ENCODE measurements at regions not wholly inside any gene's neighbourhood (a gene's known extent, or its start where the extent isn't known, plus 50 kb on each side); places are given as distances from the start of the nearest gene placed in this dataset.
A peak's percentile ranks its signal among the peaks of the same experiment; 100 is the strongest.

DNA sequence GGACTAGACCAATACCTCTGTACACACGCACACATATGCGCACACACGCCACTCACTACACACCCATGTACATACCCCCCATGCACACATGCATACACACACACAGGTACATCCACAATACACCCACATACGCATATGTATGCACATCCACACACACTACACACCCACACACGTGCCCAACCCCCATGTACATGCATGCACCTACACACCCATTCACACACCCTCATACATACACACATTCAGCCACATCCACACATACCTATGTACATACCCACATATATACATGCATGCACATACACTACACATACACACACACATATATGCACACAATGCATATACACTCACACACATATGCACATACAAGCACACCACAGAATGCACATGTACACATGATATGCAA is 107.1 kb downstream of the GADD45G start:
- Histone ChIP-seq H2AFZ (ENCODE audit: low read length) (no peak overlapping the region), H3K4me3 (ENCODE audit: low read length in 2 of 2) (no peak overlapping the region), H3K79me1 (ENCODE audit: low read depth, low read length) (no peaks in the 10 kb centered on the region), H3K14ac (ENCODE audit: low read length) (peak overlapping the region; percentile 42), H3K18ac (ENCODE audit: low read length) (no peak overlapping the region), H3K23ac (ENCODE audit: low read depth, low read length, poor library complexity) (no peak overlapping the region), H2BK120ac (ENCODE audit: low read depth, low read length) (no peak overlapping the region), H3K4ac (ENCODE audit: low read length) (peak overlapping the region; percentile 1), H2BK12ac (ENCODE audit: low read length) (no peak overlapping the region), H4K91ac (ENCODE audit: low read depth, low read length, poor library complexity) (no peak overlapping the region), H4K8ac (ENCODE audit: low read depth, low read length) (no peak overlapping the region), H3K9ac (ENCODE audit: low read depth, low read length, poor library complexity) (no peak overlapping the region), H2BK5ac (ENCODE audit: low read length) (no peak overlapping the region), H3K36me3 (replicated peaks in 1 of 2; ENCODE audit: control insufficient read depth in 2 of 2, insufficient read depth in 2 of 2, low read length in 2 of 2) (no peaks in the 10 kb centered on the region), H3K9me3 (replicated peaks in 1 of 2; ENCODE audit: control insufficient read depth in 2 of 2, insufficient read depth in 1 of 2, low read depth in 1 of 2, low read length in 2 of 2) (no peaks in the 10 kb centered on the region), H3K4me1 (ENCODE audit: control insufficient read depth in 2 of 2, insufficient read depth in 1 of 2, low read depth in 1 of 2, low read length in 2 of 2) (peaks cover 0 to 2% of the 10 kb centered on the region in 2 donors), H2AK5ac (ENCODE audit: low read depth, low read length) (no peak overlapping the region), H3K4me2 (ENCODE audit: insufficient read depth, low read length, poor library complexity, severe bottlenecking) (no peak overlapping the region), H3K27ac (replicated peaks; ENCODE audit: low read length) (no peak overlapping the region), H2BK15ac (ENCODE audit: low read length) (no peak overlapping the region), H3K27me3 (ENCODE audit: control insufficient read depth in 3 of 3, insufficient read depth in 3 of 3, low read depth in 1 of 3, low read length in 3 of 3) (no peaks in the 10 kb centered on the region)
- no CpG with 5 or more reads among the region's 5 CpGs for WGBS, 2 donors (ENCODE audit: extremely low coverage in 2 of 2, insufficient read length in 2 of 2, insufficient replicate concordance in 1 of 2)
- no peak for DNase-seq (ENCODE audit: low spot score)

DNA sequence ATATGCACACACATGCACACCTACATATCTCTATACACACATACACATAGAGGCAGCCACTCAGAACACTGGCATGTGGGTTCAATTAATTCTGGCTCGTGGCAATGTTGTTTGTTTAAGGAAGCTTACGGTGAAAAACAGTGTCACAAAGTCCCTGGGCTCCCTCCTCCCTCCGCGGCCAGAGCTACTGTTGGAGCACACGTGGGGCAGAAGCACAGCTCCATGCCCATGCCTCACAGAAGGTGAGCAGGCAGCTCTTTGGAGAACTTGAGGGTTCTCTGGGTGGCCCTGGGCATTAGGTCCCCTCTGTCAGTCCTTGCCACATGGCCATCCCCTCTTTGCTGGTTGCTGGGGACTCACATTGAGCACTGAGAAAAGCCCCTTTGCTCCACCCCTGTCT is 107.5 kb downstream of the GADD45G start:
- H3K14ac ChIP-seq (ENCODE audit: low read length) = no peak overlapping the region
- H3K18ac ChIP-seq (ENCODE audit: low read length) = peak overlapping the region; percentile 71
- no peak overlapping the region for H4K91ac ChIP-seq (ENCODE audit: low read depth, low read length, poor library complexity)
- H3K4me1 ChIP-seq (ENCODE audit: control insufficient read depth in 2 of 2, insufficient read depth in 1 of 2, low read depth in 1 of 2, low read length in 2 of 2) = peaks cover 0 to 2% of the 10 kb centered on the region in 2 donors
- H3K23ac ChIP-seq (ENCODE audit: low read depth, low read length, poor library complexity) = no peak overlapping the region
- no peak overlapping the region for H2AFZ ChIP-seq (ENCODE audit: low read length)
- no peak overlapping the region for H3K4me3 ChIP-seq (ENCODE audit: low read length in 2 of 2)
- no peaks in the 10 kb centered on the region for H3K27me3 ChIP-seq (ENCODE audit: control insufficient read depth in 3 of 3, insufficient read depth in 3 of 3, low read depth in 1 of 3, low read length in 3 of 3)
- H3K27ac ChIP-seq (replicated peaks; ENCODE audit: low read length) = no peak overlapping the region
- H2AK5ac ChIP-seq (ENCODE audit: low read depth, low read length) = no peak overlapping the region
- H3K9ac ChIP-seq (ENCODE audit: low read depth, low read length, poor library complexity) = no peak overlapping the region
- no peak for DNase-seq (ENCODE audit: low spot score)
- H3K4ac ChIP-seq (ENCODE audit: low read length) = no peak overlapping the region
- H2BK5ac ChIP-seq (ENCODE audit: low read length) = no peak overlapping the region
- WGBS, 2 donors (ENCODE audit: extremely low coverage in 2 of 2, insufficient read length in 2 of 2, insufficient replicate concordance in 1 of 2) = no CpG with 5 or more reads among the region's 5 CpGs
- no peak overlapping the region for H2BK120ac ChIP-seq (ENCODE audit: low read depth, low read length)
- no peak overlapping the region for H3K4me2 ChIP-seq (ENCODE audit: insufficient read depth, low read length, poor library complexity, severe bottlenecking)
- no peaks in the 10 kb centered on the region for H3K36me3 ChIP-seq (replicated peaks in 1 of 2; ENCODE audit: control insufficient read depth in 2 of 2, insufficient read depth in 2 of 2, low read length in 2 of 2)
- no peak overlapping the region for H4K8ac ChIP-seq (ENCODE audit: low read depth, low read length)
- no peaks in the 10 kb centered on the region for H3K9me3 ChIP-seq (replicated peaks in 1 of 2; ENCODE audit: control insufficient read depth in 2 of 2, insufficient read depth in 1 of 2, low read depth in 1 of 2, low read length in 2 of 2)
- no peaks in the 10 kb centered on the region for H3K79me1 ChIP-seq (ENCODE audit: low read depth, low read length)
- no peak overlapping the region for H2BK12ac ChIP-seq (ENCODE audit: low read length)
- H2BK15ac ChIP-seq (ENCODE audit: low read length) = no peak overlapping the region

DNA sequence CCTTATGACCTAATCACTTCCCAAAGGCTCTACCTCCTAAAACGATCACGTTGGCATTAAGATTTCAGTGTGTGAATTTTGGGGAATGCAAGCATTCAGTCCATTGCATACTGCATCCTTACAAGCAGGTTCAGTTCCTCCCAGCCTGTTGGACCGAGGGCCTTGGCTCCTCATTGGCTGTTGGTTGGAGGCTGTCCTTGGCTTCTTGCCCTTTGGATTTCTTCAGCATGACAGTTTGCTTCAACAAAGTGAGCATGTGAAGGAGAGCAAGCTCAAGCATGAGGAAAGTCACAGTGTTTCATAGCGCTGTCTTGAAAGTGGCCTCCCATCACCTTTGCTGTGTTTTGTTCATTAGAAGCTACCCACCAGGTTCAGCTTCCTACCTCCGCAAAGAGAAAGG is 109.5 kb downstream of the GADD45G start:
- no peak overlapping the region for H3K4ac ChIP-seq (ENCODE audit: low read length)
- H3K27ac ChIP-seq (replicated peaks; ENCODE audit: low read length) = no peak overlapping the region
- no peak overlapping the region for H3K14ac ChIP-seq (ENCODE audit: low read length)
- H3K4me1 ChIP-seq (ENCODE audit: control insufficient read depth in 2 of 2, insufficient read depth in 1 of 2, low read depth in 1 of 2, low read length in 2 of 2) = peaks cover 0 to 2% of the 10 kb centered on the region in 2 donors
- no peak overlapping the region for H4K8ac ChIP-seq (ENCODE audit: low read depth, low read length)
- no peak overlapping the region for H2BK120ac ChIP-seq (ENCODE audit: low read depth, low read length)
- H2BK5ac ChIP-seq (ENCODE audit: low read length) = no peak overlapping the region
- H2AFZ ChIP-seq (ENCODE audit: low read length) = no peak overlapping the region
- no peak overlapping the region for H2AK5ac ChIP-seq (ENCODE audit: low read depth, low read length)
- WGBS, 2 donors (ENCODE audit: extremely low coverage in 2 of 2, insufficient read length in 2 of 2, insufficient replicate concordance in 1 of 2) = no CpG with 5 or more reads among the region's 5 CpGs
- H3K4me3 ChIP-seq (ENCODE audit: low read length in 2 of 2) = no peak overlapping the region
- H2BK15ac ChIP-seq (ENCODE audit: low read length) = no peak overlapping the region
- no peak overlapping the region for H2BK12ac ChIP-seq (ENCODE audit: low read length)
- H3K79me1 ChIP-seq (ENCODE audit: low read depth, low read length) = no peaks in the 10 kb centered on the region
- H4K91ac ChIP-seq (ENCODE audit: low read depth, low read length, poor library complexity) = no peak overlapping the region
- H3K27me3 ChIP-seq (ENCODE audit: control insufficient read depth in 3 of 3, insufficient read depth in 3 of 3, low read depth in 1 of 3, low read length in 3 of 3) = peaks cover 0 to 2% (median 0%) of the 10 kb centered on the region in 3 experiments
- no peak overlapping the region for H3K18ac ChIP-seq (ENCODE audit: low read length)
- no peak for DNase-seq (ENCODE audit: low spot score)
- no peak overlapping the region for H3K4me2 ChIP-seq (ENCODE audit: insufficient read depth, low read length, poor library complexity, severe bottlenecking)
- H3K23ac ChIP-seq (ENCODE audit: low read depth, low read length, poor library complexity) = no peak overlapping the region
- H3K36me3 ChIP-seq (replicated peaks in 1 of 2; ENCODE audit: control insufficient read depth in 2 of 2, insufficient read depth in 2 of 2, low read length in 2 of 2) = no peaks in the 10 kb centered on the region
- no peaks in the 10 kb centered on the region for H3K9me3 ChIP-seq (replicated peaks in 1 of 2; ENCODE audit: control insufficient read depth in 2 of 2, insufficient read depth in 1 of 2, low read depth in 1 of 2, low read length in 2 of 2)
- no peak overlapping the region for H3K9ac ChIP-seq (ENCODE audit: low read depth, low read length, poor library complexity)

DNA sequence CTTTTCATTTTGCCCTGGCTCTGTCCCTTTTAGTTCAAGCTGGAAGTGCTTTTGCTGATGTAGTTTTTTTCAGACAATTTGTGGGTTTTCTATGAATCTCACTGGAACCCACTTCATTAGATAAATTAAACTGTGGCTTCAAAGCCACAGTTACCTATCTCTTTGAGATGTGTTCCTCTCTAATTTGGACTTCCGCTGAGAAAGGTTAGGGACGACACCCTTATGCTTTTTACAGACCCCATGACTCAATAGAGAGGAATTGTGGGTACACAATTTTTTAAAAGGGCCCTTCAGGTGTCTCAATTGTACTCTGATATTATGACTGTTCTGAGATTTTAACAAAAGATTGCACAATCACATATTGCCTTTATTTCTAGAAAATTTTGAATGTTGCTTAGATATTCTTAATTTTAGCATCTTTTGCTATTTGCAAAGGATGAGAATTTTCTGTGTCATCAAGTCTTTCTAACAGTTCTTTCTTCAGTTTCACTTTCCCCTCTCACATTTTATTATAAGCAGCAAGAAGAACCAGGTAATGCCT is 110.6 kb downstream of the GADD45G start:
- H3K23ac ChIP-seq (ENCODE audit: low read depth, low read length, poor library complexity) = no peak overlapping the region
- H3K27ac ChIP-seq (replicated peaks; ENCODE audit: low read length) = no peak overlapping the region
- no peak overlapping the region for H4K91ac ChIP-seq (ENCODE audit: low read depth, low read length, poor library complexity)
- no peaks in the 10 kb centered on the region for H3K4me1 ChIP-seq (ENCODE audit: control insufficient read depth in 2 of 2, insufficient read depth in 1 of 2, low read depth in 1 of 2, low read length in 2 of 2)
- no peak for DNase-seq (ENCODE audit: low spot score)
- no peak overlapping the region for H2BK12ac ChIP-seq (ENCODE audit: low read length)
- WGBS, 2 donors (ENCODE audit: extremely low coverage in 2 of 2, insufficient read length in 2 of 2, insufficient replicate concordance in 1 of 2) = no CpG with 5 or more reads among the region's 2 CpGs
- H3K27me3 ChIP-seq (ENCODE audit: control insufficient read depth in 3 of 3, insufficient read depth in 3 of 3, low read depth in 1 of 3, low read length in 3 of 3) = peaks cover 0 to 4% (median 0%) of the 10 kb centered on the region in 3 experiments
- no peak overlapping the region for H2BK5ac ChIP-seq (ENCODE audit: low read length)
- H2AK5ac ChIP-seq (ENCODE audit: low read depth, low read length) = no peak overlapping the region
- H2BK15ac ChIP-seq (ENCODE audit: low read length) = no peak overlapping the region
- no peak overlapping the region for H3K9ac ChIP-seq (ENCODE audit: low read depth, low read length, poor library complexity)
- H3K4ac ChIP-seq (ENCODE audit: low read length) = no peak overlapping the region
- H2BK120ac ChIP-seq (ENCODE audit: low read depth, low read length) = no peak overlapping the region
- no peak overlapping the region for H3K14ac ChIP-seq (ENCODE audit: low read length)
- no peaks in the 10 kb centered on the region for H3K9me3 ChIP-seq (replicated peaks in 1 of 2; ENCODE audit: control insufficient read depth in 2 of 2, insufficient read depth in 1 of 2, low read depth in 1 of 2, low read length in 2 of 2)
- no peaks in the 10 kb centered on the region for H3K79me1 ChIP-seq (ENCODE audit: low read depth, low read length)
- no peak overlapping the region for H3K4me3 ChIP-seq (ENCODE audit: low read length in 2 of 2)
- no peak overlapping the region for H3K4me2 ChIP-seq (ENCODE audit: insufficient read depth, low read length, poor library complexity, severe bottlenecking)
- H3K18ac ChIP-seq (ENCODE audit: low read length) = no peak overlapping the region
- no peaks in the 10 kb centered on the region for H3K36me3 ChIP-seq (replicated peaks in 1 of 2; ENCODE audit: control insufficient read depth in 2 of 2, insufficient read depth in 2 of 2, low read length in 2 of 2)
- no peak overlapping the region for H4K8ac ChIP-seq (ENCODE audit: low read depth, low read length)
- H2AFZ ChIP-seq (ENCODE audit: low read length) = no peak overlapping the region

All from neuronal stem cell (in vitro differentiated cells).